A549 (cell line): ENCODE measurements at regions not wholly inside any gene's neighbourhood (a gene's known extent, or its start where the extent isn't known, plus 50 kb on each side); places are given as distances from the start of the nearest gene placed in this dataset.

Source experiments
- CEBPB ChIP-seq, 2 experiments: fragments of >200 bp in 1 of 2; sonication (Bioruptor Twin) in 1 of 2; formaldehyde crosslinking in 1 of 2; IDR thresholded peaks; 2 replicates each; pipeline ENCODE4 v1.6.1; 2012 to 2016
- CHD2 ChIP-seq: fragments of 150-350 bp; IDR thresholded peaks from 2 replicates; pipeline ENCODE4 v1.6.1; 2014; ENCODE audit warnings: low read length; ENCODE audit not compliant: partially characterized antibody
- CHD4 ChIP-seq: fragments of 200-600 bp; sonication (generic); IDR thresholded peaks from 2 replicates; pipeline ENCODE4 v1.6.1; 2016; ENCODE audit warnings: antibody characterized with exemption, mild to moderate bottlenecking, borderline replicate concordance
- POLR2A ChIP-seq: IDR thresholded peaks from 2 replicates; pipeline ENCODE4 v1.6.1; 2012; ENCODE audit warnings: mild to moderate bottlenecking, low read length
- POLR2AphosphoS2 ChIP-seq: conservative IDR thresholded peaks from 2 replicates; pipeline ENCODE4 v1.6.1; 2012; ENCODE audit warnings: low read length, improper control_type of control experiment, inconsistent platforms
- RARB ChIP-seq: fragments of 250-450 bp; sonication (Bioruptor Pico); IDR thresholded peaks from 2 replicates; pipeline ENCODE4 v1.8.0; 2021; ENCODE audit warnings: mild to moderate bottlenecking, moderate library complexity
- RCOR1 ChIP-seq: fragments of 150-350 bp; IDR thresholded peaks from 2 replicates; pipeline ENCODE4 v1.6.1; 2014; ENCODE audit warnings: antibody characterized with exemption, low read length, low read depth
- TP53 ChIP-seq: fragments of 250-450 bp; sonication (Bioruptor Pico); IDR thresholded peaks from 2 replicates; pipeline ENCODE4 v1.5.0; 2021; ENCODE audit warnings: mild to moderate bottlenecking, moderate library complexity
- TF ChIP-seq, protein P1 (sequence below): fragments of >200 bp; sonication (Bioruptor Twin); formaldehyde crosslinking; IDR thresholded peaks from 3 replicates; pipeline ENCODE4 v1.5.1; 2016
- TF ChIP-seq, protein P2 (sequence below): IDR thresholded peaks from 2 replicates; pipeline ENCODE4 v1.6.1; 2012
- TF ChIP-seq, protein P3 (sequence below): IDR thresholded peaks from 2 replicates; pipeline ENCODE4 v1.6.1; 2012

DNA sequence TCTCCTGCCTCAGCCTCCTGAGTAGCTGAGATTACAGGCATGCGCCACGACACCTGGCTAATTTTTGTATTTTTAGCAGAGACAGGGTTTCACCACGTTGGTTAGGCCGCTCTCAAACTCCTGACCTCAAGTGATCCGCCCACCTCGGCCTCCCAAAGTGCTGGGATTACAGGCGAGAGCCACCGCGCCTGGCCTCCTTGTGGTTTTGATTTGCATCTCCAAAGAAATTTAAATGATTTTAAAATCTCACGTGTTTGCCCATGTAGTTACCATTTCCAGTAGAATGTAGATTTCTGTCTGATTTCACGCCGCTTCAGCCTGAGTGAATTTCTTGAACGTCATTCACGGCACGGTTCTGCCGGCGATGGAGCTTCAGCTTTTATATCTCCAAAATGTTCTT lies 55.8 kb downstream of the IGF2 start:
- no peak for TF ChIP-seq TP53
- TF ChIP-seq, protein P1, sequence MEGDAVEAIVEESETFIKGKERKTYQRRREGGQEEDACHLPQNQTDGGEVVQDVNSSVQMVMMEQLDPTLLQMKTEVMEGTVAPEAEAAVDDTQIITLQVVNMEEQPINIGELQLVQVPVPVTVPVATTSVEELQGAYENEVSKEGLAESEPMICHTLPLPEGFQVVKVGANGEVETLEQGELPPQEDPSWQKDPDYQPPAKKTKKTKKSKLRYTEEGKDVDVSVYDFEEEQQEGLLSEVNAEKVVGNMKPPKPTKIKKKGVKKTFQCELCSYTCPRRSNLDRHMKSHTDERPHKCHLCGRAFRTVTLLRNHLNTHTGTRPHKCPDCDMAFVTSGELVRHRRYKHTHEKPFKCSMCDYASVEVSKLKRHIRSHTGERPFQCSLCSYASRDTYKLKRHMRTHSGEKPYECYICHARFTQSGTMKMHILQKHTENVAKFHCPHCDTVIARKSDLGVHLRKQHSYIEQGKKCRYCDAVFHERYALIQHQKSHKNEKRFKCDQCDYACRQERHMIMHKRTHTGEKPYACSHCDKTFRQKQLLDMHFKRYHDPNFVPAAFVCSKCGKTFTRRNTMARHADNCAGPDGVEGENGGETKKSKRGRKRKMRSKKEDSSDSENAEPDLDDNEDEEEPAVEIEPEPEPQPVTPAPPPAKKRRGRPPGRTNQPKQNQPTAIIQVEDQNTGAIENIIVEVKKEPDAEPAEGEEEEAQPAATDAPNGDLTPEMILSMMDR, result no peak
- TF ChIP-seq POLR2AphosphoS2, result no peak
- TF ChIP-seq POLR2A, result no peak
- TF ChIP-seq RARB (CRISPR knock-in tag), result no peak
- TF ChIP-seq CEBPB (IDR thresholded peaks at IDR 0.05), result no peak
- TF ChIP-seq, protein P2, sequence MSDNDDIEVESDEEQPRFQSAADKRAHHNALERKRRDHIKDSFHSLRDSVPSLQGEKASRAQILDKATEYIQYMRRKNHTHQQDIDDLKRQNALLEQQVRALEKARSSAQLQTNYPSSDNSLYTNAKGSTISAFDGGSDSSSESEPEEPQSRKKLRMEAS, result no peak
- TF ChIP-seq RCOR1, result no peak
- TF ChIP-seq, protein P3, sequence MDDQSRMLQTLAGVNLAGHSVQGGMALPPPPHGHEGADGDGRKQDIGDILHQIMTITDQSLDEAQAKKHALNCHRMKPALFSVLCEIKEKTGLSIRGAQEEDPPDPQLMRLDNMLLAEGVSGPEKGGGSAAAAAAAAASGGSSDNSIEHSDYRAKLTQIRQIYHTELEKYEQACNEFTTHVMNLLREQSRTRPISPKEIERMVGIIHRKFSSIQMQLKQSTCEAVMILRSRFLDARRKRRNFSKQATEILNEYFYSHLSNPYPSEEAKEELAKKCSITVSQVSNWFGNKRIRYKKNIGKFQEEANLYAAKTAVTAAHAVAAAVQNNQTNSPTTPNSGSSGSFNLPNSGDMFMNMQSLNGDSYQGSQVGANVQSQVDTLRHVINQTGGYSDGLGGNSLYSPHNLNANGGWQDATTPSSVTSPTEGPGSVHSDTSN, result no peak
- no peak for TF ChIP-seq CHD4
- no peak for TF ChIP-seq CHD2
